Muscle of leg (tissue), 3 donors: ENCODE measurements at regions not wholly inside any gene's neighbourhood (a gene's known extent, or its start where the extent isn't known, plus 50 kb on each side); places are given as distances from the start of the nearest gene placed in this dataset.
A peak's percentile ranks its signal among the peaks of the same experiment; 100 is the strongest.

Experiments
- DNase-seq: peaks from one replicate; pipeline ENCODE4 v3.0.0; 2013
- H3K27ac ChIP-seq: one replicate; pipeline ENCODE4 v1.5.1; 2013; ENCODE audit warnings: mild to moderate bottlenecking, low read length, control low read depth
- H3K27me3 ChIP-seq: one replicate; pipeline ENCODE4 v1.6.1; 2013; ENCODE audit warnings: low read length; ENCODE audit not compliant: control insufficient read depth, insufficient read depth
- H3K36me3 ChIP-seq: one replicate; pipeline ENCODE4 v1.6.1; 2013; ENCODE audit warnings: low read length; ENCODE audit not compliant: control insufficient read depth, insufficient read depth
- H3K4me1 ChIP-seq: one replicate; pipeline ENCODE4 v1.6.1; 2013; ENCODE audit warnings: low read length; ENCODE audit not compliant: control insufficient read depth, insufficient read depth
- H3K4me3 ChIP-seq: one replicate; pipeline ENCODE4 v1.5.1; 2013; ENCODE audit warnings: low read length, control low read depth
- H3K9me3 ChIP-seq: replicated peaks from 2 replicates; pipeline ENCODE4 v1.6.1; 2013; ENCODE audit warnings: low read depth, low read length; ENCODE audit not compliant: control insufficient read depth
- WGBS: methylation state at CpG from one replicate; pipeline ENCODE4 v1.1.5; 2013; ENCODE audit warnings: missing lambda C conversion rate; ENCODE audit not compliant: insufficient coverage; 5-methylcytosine and 5-hydroxymethylcytosine counted together

DNA sequence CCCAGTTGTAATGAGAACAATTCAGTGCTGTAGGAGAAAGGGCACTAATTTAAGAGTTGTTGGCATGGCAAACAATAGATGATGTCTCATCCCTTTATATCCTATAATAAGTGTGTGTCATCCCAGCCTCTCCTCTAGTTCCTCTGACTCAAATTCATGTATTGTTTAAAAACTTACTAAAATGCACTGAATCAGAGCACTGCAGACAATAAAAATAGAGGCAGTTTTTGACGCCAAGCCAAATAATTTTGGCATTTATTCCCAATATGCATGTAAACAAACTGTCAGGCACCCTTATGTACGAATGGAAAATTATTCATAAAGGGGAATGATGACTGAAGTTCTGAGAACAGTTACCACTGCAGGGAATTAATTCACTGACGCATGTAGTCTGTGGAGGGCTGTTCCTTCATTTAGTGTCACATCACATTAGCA, 57.9 kb upstream of the TMX1 start:
- no CpG with 5 or more reads among the region's 3 CpGs for WGBS
- DNase-seq = peak; percentile 70
- H3K9me3 ChIP-seq = no peaks in the 10 kb centered on the region
- no peak overlapping the region for H3K27ac ChIP-seq
- peaks cover 2% of the 10 kb centered on the region for H3K27me3 ChIP-seq
- no peaks in the 10 kb centered on the region for H3K36me3 ChIP-seq
- H3K4me3 ChIP-seq = no peak overlapping the region
- no peaks in the 10 kb centered on the region for H3K4me1 ChIP-seq

GRCh38 chr14:51185180-51185579, 54.9 kb upstream of the TMX1 start:
- no peaks in the 10 kb centered on the region for H3K4me1 ChIP-seq
- no peaks in the 10 kb centered on the region for H3K36me3 ChIP-seq
- no CpG with 5 or more reads among the region's 3 CpGs for WGBS
- no peaks in the 10 kb centered on the region for H3K9me3 ChIP-seq
- DNase-seq = no peak
- no peak overlapping the region for H3K27ac ChIP-seq
- no peaks in the 10 kb centered on the region for H3K27me3 ChIP-seq
- H3K4me3 ChIP-seq = no peak overlapping the region

GRCh38 chr14:51185754-51186153, 54.3 kb upstream of the TMX1 start:
- H3K4me3 ChIP-seq = no peak overlapping the region
- WGBS = no CpG with 5 or more reads among the region's 1 CpG
- no peaks in the 10 kb centered on the region for H3K27me3 ChIP-seq
- no peak overlapping the region for H3K27ac ChIP-seq
- no peaks in the 10 kb centered on the region for H3K9me3 ChIP-seq
- H3K4me1 ChIP-seq = no peaks in the 10 kb centered on the region
- DNase-seq = no peak
- H3K36me3 ChIP-seq = no peaks in the 10 kb centered on the region

GRCh38 chr14:51188566-51189185, 51.4 kb upstream of the TMX1 start:
- no peak overlapping the region for H3K4me3 ChIP-seq
- H3K27me3 ChIP-seq = no peaks in the 10 kb centered on the region
- 43% methylated on average over 2 of the region's 6 CpGs for WGBS
- no peaks in the 10 kb centered on the region for H3K4me1 ChIP-seq
- DNase-seq = peak; percentile 51
- H3K27ac ChIP-seq = no peak overlapping the region
- H3K9me3 ChIP-seq = no peaks in the 10 kb centered on the region
- H3K36me3 ChIP-seq = no peaks in the 10 kb centered on the region

GRCh38 chr14:51189600-51190376, 50.3 kb upstream of the TMX1 start:
- no peaks in the 10 kb centered on the region for H3K36me3 ChIP-seq
- H3K27ac ChIP-seq = no peak overlapping the region
- no peaks in the 10 kb centered on the region for H3K9me3 ChIP-seq
- H3K27me3 ChIP-seq = no peaks in the 10 kb centered on the region
- DNase-seq = no peak
- H3K4me3 ChIP-seq = no peak overlapping the region
- H3K4me1 ChIP-seq = no peaks in the 10 kb centered on the region
- 60% methylated on average over 1 of the region's 4 CpGs for WGBS
